GM20000 (cell line): ENCODE measurements at regions not wholly inside any gene's neighbourhood (a gene's known extent, or its start where the extent isn't known, plus 50 kb on each side); places are given as distances from the start of the nearest gene placed in this dataset.

Experiments used
- DNase-seq: peaks from one replicate; pipeline ENCODE4 v3.0.0; 2012; ENCODE audit warnings: low spot score
- CTCF ChIP-seq: IDR thresholded peaks from 2 replicates; pipeline ENCODE4 v1.5.1; 2012; ENCODE audit warnings: mild to moderate bottlenecking, control low read depth; ENCODE audit errors: extremely low read depth, missing control alignments

GRCh38 chr3:14284694-14285547, 106.3 kb downstream of the LSM3 start:
- no peak for TF ChIP-seq CTCF
- no peak for DNase-seq

GRCh38 chr3:14285548-14285925, 106.9 kb downstream of the LSM3 start:
- DNase-seq = no peak
- TF ChIP-seq CTCF = no peak

- no peak for TF ChIP-seq CTCF
- DNase-seq = no peak
Measured at GRCh38 chr3:14286887-14287500, 108.4 kb downstream of the LSM3 start.

- no peak for TF ChIP-seq CTCF
- DNase-seq = no peak
Measured at GRCh38 chr3:14288177-14288788, 109.7 kb downstream of the LSM3 start.

- no peak for TF ChIP-seq CTCF
- DNase-seq = no peak
Measured at GRCh38 chr3:14288833-14289451, 110.3 kb downstream of the LSM3 start.

GRCh38 chr3:14289590-14290461, 111.2 kb downstream of the LSM3 start:
- DNase-seq = no peak
- TF ChIP-seq CTCF = no peak
